Fibroblast of pulmonary artery (primary cell): ENCODE measurements at regions not wholly inside any gene's neighbourhood (a gene's known extent, or its start where the extent isn't known, plus 50 kb on each side); places are given as distances from the start of the nearest gene placed in this dataset.

Experiments
- DNase-seq: peaks from one replicate; pipeline ENCODE4 v3.0.0-alpha.2; 2010; ENCODE audit warnings: low read depth
- H3K4me3 ChIP-seq: replicated peaks from 2 replicates; pipeline ENCODE4 v1.5.1; 2011; ENCODE audit warnings: low read depth, mild to moderate bottlenecking, control low read depth, low read length, moderate library complexity
- CTCF ChIP-seq: IDR thresholded peaks from 2 replicates; pipeline ENCODE4 v1.5.1; 2011; ENCODE audit warnings: mild to moderate bottlenecking, control low read depth, low read length, inconsistent platforms; ENCODE audit errors: missing control alignments

DNA sequence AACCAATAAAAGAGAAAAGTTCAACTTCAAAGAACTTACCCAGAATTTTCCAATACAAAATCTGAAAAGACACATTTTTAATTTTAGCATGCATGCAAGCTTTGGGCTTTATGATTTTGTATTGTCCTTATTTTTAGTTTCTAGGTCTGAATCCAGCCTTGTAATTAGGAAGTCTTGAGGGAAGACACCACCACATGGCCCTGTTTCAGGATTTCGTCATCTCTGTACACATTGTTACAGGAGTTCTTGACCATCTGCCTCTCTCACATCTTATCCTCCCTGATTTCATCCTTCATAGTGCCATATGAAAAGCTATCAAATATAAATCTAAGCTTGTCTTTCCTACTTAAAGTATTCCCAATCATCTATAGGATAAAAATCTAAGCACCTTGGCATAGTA lies 176.1 kb downstream of the TXNL1 start:
- no peak for TF ChIP-seq CTCF
- DNase-seq, result no peak
- H3K4me3 ChIP-seq, result no peak overlapping the region

- no peak overlapping the region for H3K4me3 ChIP-seq
- DNase-seq, result no peak
- no peak for TF ChIP-seq CTCF
These were observed 177.2 kb downstream of the TXNL1 start for GRCh38 chr18:56461151-56461550.

DNA sequence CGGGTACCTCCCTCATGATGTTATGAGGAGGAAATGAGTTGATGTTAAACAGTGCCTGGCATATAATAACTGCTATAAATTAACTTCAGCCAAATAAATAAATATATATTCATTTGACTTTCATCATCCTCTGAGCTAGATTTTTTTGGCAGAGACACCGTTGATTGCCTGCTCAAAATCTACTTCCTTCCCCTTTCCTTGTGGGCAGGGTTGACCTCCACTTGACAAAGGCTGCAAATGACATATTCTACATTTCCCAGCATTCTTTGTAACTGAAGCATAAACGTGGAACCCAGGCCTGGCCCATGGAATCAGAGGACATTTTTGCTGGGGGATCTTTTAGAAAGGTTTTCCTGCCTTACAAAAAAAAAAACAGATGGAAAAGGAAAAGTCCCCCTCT lies 177.8 kb downstream of the TXNL1 start:
- no peak for DNase-seq
- no peak for TF ChIP-seq CTCF
- no peak overlapping the region for H3K4me3 ChIP-seq

DNA sequence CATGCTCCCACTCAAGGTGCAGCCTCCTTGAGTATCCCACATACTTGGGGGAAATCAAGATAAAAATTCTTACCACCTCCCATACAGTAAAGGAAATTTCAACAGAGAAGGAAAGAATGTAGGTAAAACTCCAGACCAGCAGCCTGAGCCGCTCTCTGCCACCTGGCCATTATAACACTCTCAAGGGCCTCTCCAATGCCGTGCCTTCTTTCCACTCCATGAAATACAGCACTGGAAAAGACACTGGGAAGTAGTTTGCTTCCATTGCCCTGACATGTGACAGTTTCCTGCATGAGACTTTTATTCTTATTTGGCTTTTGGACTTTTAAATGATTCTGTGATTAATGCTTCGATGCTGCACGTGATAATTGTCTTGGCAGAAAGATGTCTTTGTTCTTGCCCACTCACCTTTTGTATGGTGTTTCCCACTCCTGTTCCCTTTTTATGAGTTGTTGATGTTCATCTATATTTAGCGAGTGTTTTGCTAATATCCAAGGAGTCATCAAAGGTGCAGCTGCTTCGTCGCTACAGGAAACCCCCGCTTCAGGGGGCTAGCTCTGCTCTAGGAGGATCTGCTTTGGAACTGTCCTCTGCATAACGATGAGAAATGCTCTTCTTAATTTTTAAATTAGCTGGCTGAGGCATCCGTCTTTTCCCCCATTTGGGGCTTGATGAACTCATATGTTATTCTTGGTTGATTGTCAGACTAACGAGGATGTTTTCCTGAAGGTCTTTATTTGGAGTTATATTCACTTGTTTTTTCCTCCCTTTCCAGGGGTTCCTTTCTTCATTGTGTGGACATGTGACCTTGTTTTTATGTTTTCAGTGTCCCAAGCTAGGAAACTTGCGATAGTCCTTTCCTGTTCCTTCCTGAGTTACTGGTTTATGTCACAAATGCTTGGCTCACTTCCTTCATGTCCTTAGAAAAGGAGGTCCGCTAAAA lies 179.4 kb downstream of the TXNL1 start:
- DNase-seq, result peak; percentile 48
- no peak for TF ChIP-seq CTCF
- no peak overlapping the region for H3K4me3 ChIP-seq

DNA sequence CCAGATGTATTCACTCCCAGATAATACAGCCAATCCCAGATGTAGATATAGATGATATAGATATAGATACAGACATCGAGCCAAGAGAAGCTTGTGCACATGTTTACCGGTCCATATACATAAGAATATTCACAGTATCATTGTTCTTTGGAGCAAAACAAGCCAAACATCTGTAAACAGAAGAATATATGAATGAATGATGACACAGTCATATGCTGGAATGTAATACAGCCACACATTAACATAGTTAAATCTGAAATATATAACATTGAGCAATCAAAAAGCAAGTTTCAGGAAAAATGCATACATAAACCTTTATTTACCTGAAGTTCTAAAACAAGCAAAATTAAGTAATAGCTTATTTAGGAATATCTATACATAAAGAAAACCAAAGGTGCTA lies 182.5 kb downstream of the TXNL1 start:
- no peak for TF ChIP-seq CTCF
- no peak overlapping the region for H3K4me3 ChIP-seq
- no peak for DNase-seq

GRCh38 chr18:56455141-56455540 lies 183.3 kb downstream of the TXNL1 start:
- DNase-seq, result no peak

More at GRCh38 chr18:56455141-56455540, 183.3 kb downstream of the TXNL1 start:
- H3K4me3 ChIP-seq, result no peak overlapping the region
- no peak for TF ChIP-seq CTCF
